Neuronal stem cell (in vitro differentiated cells): ENCODE measurements at regions not wholly inside any gene's neighbourhood (a gene's known extent, or its start where the extent isn't known, plus 50 kb on each side); places are given as distances from the start of the nearest gene placed in this dataset.

Experiments used
- DNase-seq: peaks from one replicate; pipeline ENCODE4 v3.0.0-alpha.2; 2013; ENCODE audit warnings: low spot score
- H2AFZ ChIP-seq: one replicate; pipeline ENCODE4 v1.6.1; 2013; ENCODE audit warnings: mild to moderate bottlenecking, low read length, inconsistent platforms
- H2AK5ac ChIP-seq: 2 replicates; pipeline ENCODE4 v1.6.1; 2013; ENCODE audit warnings: low read depth, mild to moderate bottlenecking, inconsistent platforms, low read length, moderate library complexity, mixed read lengths
- H2BK120ac ChIP-seq: 2 replicates; pipeline ENCODE4 v1.6.1; 2013; ENCODE audit warnings: low read depth, mild to moderate bottlenecking, inconsistent platforms, low read length, moderate library complexity, mixed read lengths
- H2BK12ac ChIP-seq: one replicate; pipeline ENCODE4 v1.6.1; 2013; ENCODE audit warnings: low read length, inconsistent platforms
- H2BK15ac ChIP-seq: 2 replicates; pipeline ENCODE4 v1.6.1; 2013; ENCODE audit warnings: mild to moderate bottlenecking, low read length, inconsistent platforms, mixed read lengths
- H2BK5ac ChIP-seq: one replicate; pipeline ENCODE4 v1.6.1; 2013; ENCODE audit warnings: inconsistent platforms, mild to moderate bottlenecking, low read length, moderate library complexity
- H3K14ac ChIP-seq: one replicate; pipeline ENCODE4 v1.6.1; 2013; ENCODE audit warnings: low read length, inconsistent platforms
- H3K18ac ChIP-seq: 2 replicates; pipeline ENCODE4 v1.6.1; 2013; ENCODE audit warnings: low read length, inconsistent platforms
- H3K23ac ChIP-seq: 2 replicates; pipeline ENCODE4 v1.6.1; 2013; ENCODE audit warnings: low read depth, mild to moderate bottlenecking, mixed read lengths, low read length, inconsistent platforms; ENCODE audit not compliant: poor library complexity
- H3K27ac ChIP-seq: replicated peaks from 3 replicates; pipeline ENCODE4 v1.5.1; 2013; ENCODE audit warnings: low read length, inconsistent platforms
- H3K27me3 ChIP-seq, 3 experiments: 2 replicates each; pipeline ENCODE4 v1.6.1; 2013; ENCODE audit warnings: low read length in 3 of 3, mild to moderate bottlenecking in 2 of 3, inconsistent platforms in 1 of 3, low read depth in 1 of 3, mixed read lengths in 1 of 3, moderate library complexity in 1 of 3; ENCODE audit not compliant: control insufficient read depth in 3 of 3, insufficient read depth in 3 of 3
- H3K36me3 ChIP-seq, 2 donors: replicated peaks in 1 of 2; 2 replicates each; pipeline ENCODE4 v1.6.1; 2013; ENCODE audit warnings: low read length in 2 of 2; ENCODE audit not compliant: control insufficient read depth in 2 of 2, insufficient read depth in 2 of 2
- H3K4ac ChIP-seq: 2 replicates; pipeline ENCODE4 v1.6.1; 2013; ENCODE audit warnings: inconsistent platforms, mild to moderate bottlenecking, low read length, moderate library complexity
- H3K4me1 ChIP-seq, 2 donors: 1 replicate in 1 of 2; 2 replicates in 1 of 2; pipeline ENCODE4 v1.6.1; 2013; ENCODE audit warnings: low read length in 2 of 2, low read depth in 1 of 2; ENCODE audit not compliant: control insufficient read depth in 2 of 2, insufficient read depth in 1 of 2
- H3K4me2 ChIP-seq: one replicate; pipeline ENCODE4 v1.6.1; 2013; ENCODE audit warnings: mild to moderate bottlenecking, low read length, inconsistent platforms; ENCODE audit not compliant: insufficient read depth, poor library complexity, severe bottlenecking
- H3K4me3 ChIP-seq, 2 donors: 2 replicates each; pipeline ENCODE4 v1.5.1; 2013; ENCODE audit warnings: low read length in 2 of 2, mild to moderate bottlenecking in 2 of 2, inconsistent platforms in 1 of 2, moderate library complexity in 1 of 2
- H3K79me1 ChIP-seq: one replicate; pipeline ENCODE4 v1.6.1; 2013; ENCODE audit warnings: low read depth, mild to moderate bottlenecking, inconsistent platforms, low read length, moderate library complexity
- H3K9ac ChIP-seq: one replicate; pipeline ENCODE4 v1.6.1; 2013; ENCODE audit warnings: mild to moderate bottlenecking, low read depth, low read length, inconsistent platforms; ENCODE audit not compliant: poor library complexity
- H3K9me3 ChIP-seq, 2 donors: replicated peaks in 1 of 2; 2 replicates each; pipeline versions ENCODE3 to v1.6.1; 2013; ENCODE audit warnings: low read length in 2 of 2, mild to moderate bottlenecking in 2 of 2, inconsistent platforms in 1 of 2, low read depth in 1 of 2, mixed read lengths in 1 of 2, moderate library complexity in 1 of 2; ENCODE audit not compliant: control insufficient read depth in 2 of 2, insufficient read depth in 1 of 2
- H4K8ac ChIP-seq: one replicate; pipeline ENCODE4 v1.6.1; 2013; ENCODE audit warnings: low read depth, mild to moderate bottlenecking, inconsistent platforms, low read length, moderate library complexity
- H4K91ac ChIP-seq: one replicate; pipeline ENCODE4 v1.6.1; 2013; ENCODE audit warnings: low read length, low read depth, mild to moderate bottlenecking, inconsistent platforms; ENCODE audit not compliant: poor library complexity
- WGBS, 2 donors: extraction: QIAGEN DNeasy Blood & Tissue Kit; methylation state at CpG; one replicate each; pipeline ENCODE4 v1.1.7; 2013; ENCODE audit warnings: missing lambda C conversion rate in 2 of 2, mixed read lengths in 1 of 2; ENCODE audit not compliant: insufficient read length in 2 of 2, insufficient replicate concordance in 1 of 2; ENCODE audit errors: extremely low coverage in 2 of 2; 5-methylcytosine and 5-hydroxymethylcytosine counted together

GRCh38 chr14:61196034-61196433 lies 85.1 kb downstream of the TMEM30B start:
- Histone ChIP-seq H3K9me3 (no peaks in the 10 kb centered on the region), H3K4ac (no peak overlapping the region), H3K14ac (no peak overlapping the region), H3K36me3 (no peaks in the 10 kb centered on the region), H3K9ac (no peak overlapping the region), H3K4me3 (no peak overlapping the region), H3K4me2 (no peak overlapping the region), H2BK12ac (no peak overlapping the region), H3K27me3 (no peaks in the 10 kb centered on the region), H4K91ac (no peak overlapping the region), H2AFZ (no peak overlapping the region), H3K4me1 (no peaks in the 10 kb centered on the region), H3K79me1 (no peaks in the 10 kb centered on the region), H3K27ac (no peak overlapping the region), H2BK15ac (no peak overlapping the region), H2AK5ac (no peak overlapping the region), H2BK5ac (no peak overlapping the region), H4K8ac (no peak overlapping the region), H3K23ac (no peak overlapping the region), H3K18ac (no peak overlapping the region), H2BK120ac (no peak overlapping the region)
- no CpG with 5 or more reads among the region's 2 CpGs for WGBS, 2 donors
- DNase-seq, result no peak

- no CpG with 5 or more reads among the region's 1 CpG for WGBS, 2 donors
- no peak overlapping the region for H3K18ac ChIP-seq
Measured at GRCh38 chr14:61193476-61193875, 87.7 kb downstream of the TMEM30B start.

GRCh38 chr14:61192989-61193388 lies 88.1 kb downstream of the TMEM30B start:
- H2BK5ac ChIP-seq, result no peak overlapping the region
- DNase-seq, result no peak
- no peak overlapping the region for H2AFZ ChIP-seq
- no peak overlapping the region for H3K4ac ChIP-seq
- no peaks in the 10 kb centered on the region for H3K36me3 ChIP-seq
- no peak overlapping the region for H2AK5ac ChIP-seq
- H3K9ac ChIP-seq, result no peak overlapping the region
- no peaks in the 10 kb centered on the region for H3K27me3 ChIP-seq
- H3K14ac ChIP-seq, result no peak overlapping the region
- H3K4me3 ChIP-seq, result no peak overlapping the region
- H3K9me3 ChIP-seq, result no peaks in the 10 kb centered on the region
- H3K18ac ChIP-seq, result no peak overlapping the region
- H3K23ac ChIP-seq, result no peak overlapping the region
- H2BK12ac ChIP-seq, result no peak overlapping the region
- H2BK120ac ChIP-seq, result no peak overlapping the region
- no peak overlapping the region for H2BK15ac ChIP-seq
- no peak overlapping the region for H3K27ac ChIP-seq
- H3K79me1 ChIP-seq, result no peaks in the 10 kb centered on the region
- H3K4me2 ChIP-seq, result no peak overlapping the region
- H4K91ac ChIP-seq, result no peak overlapping the region
- H4K8ac ChIP-seq, result no peak overlapping the region
- peaks cover 0 to 1% of the 10 kb centered on the region in 2 donors for H3K4me1 ChIP-seq

More at GRCh38 chr14:61193476-61193875, 87.7 kb downstream of the TMEM30B start:
- Histone ChIP-seq H3K4me3 (no peak overlapping the region), H2BK120ac (no peak overlapping the region), H2BK15ac (no peak overlapping the region), H3K9me3 (no peaks in the 10 kb centered on the region), H2BK12ac (no peak overlapping the region), H2BK5ac (no peak overlapping the region), H3K27me3 (no peaks in the 10 kb centered on the region), H3K4me2 (no peak overlapping the region), H3K14ac (no peak overlapping the region), H4K91ac (no peak overlapping the region), H4K8ac (no peak overlapping the region), H3K4me1 (peaks cover 0 to 1% of the 10 kb centered on the region in 2 donors), H3K9ac (no peak overlapping the region), H3K36me3 (no peaks in the 10 kb centered on the region), H2AFZ (no peak overlapping the region), H3K23ac (no peak overlapping the region), H2AK5ac (no peak overlapping the region), H3K79me1 (no peaks in the 10 kb centered on the region), H3K27ac (no peak overlapping the region), H3K4ac (no peak overlapping the region)
- DNase-seq, result no peak

- WGBS, 2 donors, result no CpG with 5 or more reads among the region's 1 CpG
- H3K4me1 ChIP-seq, result peaks cover 0 to 4% of the 10 kb centered on the region in 2 donors
Measured at GRCh38 chr14:61191733-61192132, 89.4 kb downstream of the TMEM30B start.

More at GRCh38 chr14:61191733-61192132, 89.4 kb downstream of the TMEM30B start:
- Histone ChIP-seq H2BK12ac (no peak overlapping the region), H3K9me3 (no peaks in the 10 kb centered on the region), H3K4me3 (no peak overlapping the region), H2BK15ac (no peak overlapping the region), H3K9ac (no peak overlapping the region), H3K27ac (no peak overlapping the region), H3K36me3 (no peaks in the 10 kb centered on the region), H3K4ac (no peak overlapping the region), H2AFZ (no peak overlapping the region), H3K27me3 (no peaks in the 10 kb centered on the region), H3K14ac (no peak overlapping the region), H3K4me2 (no peak overlapping the region), H4K8ac (no peak overlapping the region), H2AK5ac (no peak overlapping the region), H3K79me1 (no peaks in the 10 kb centered on the region), H2BK5ac (no peak overlapping the region), H3K18ac (no peak overlapping the region), H4K91ac (no peak overlapping the region), H2BK120ac (no peak overlapping the region), H3K23ac (no peak overlapping the region)
- DNase-seq, result no peak
